ENCODE measurements at regions not wholly inside any gene's neighbourhood (a gene's known extent, or its start where the extent isn't known, plus 50 kb on each side); places are given as distances from the start of the nearest gene placed in this dataset.
A peak's percentile ranks its signal among the peaks of the same experiment; 100 is the strongest.

GRCh38 chr13:47719164-47719563 lies 281.9 kb downstream of the SUCLA2 start:
- no peak for TF ChIP-seq CTCF (IDR thresholded peaks at IDR 0.05; ENCODE audit: low read depth, low read length, missing control alignments)
- no peak for DNase-seq
- no peaks in the 10 kb centered on the region for H3K27me3 ChIP-seq (replicated peaks)
- in situ Hi-C loops (cut with HindIII; ENCODE audit: low pct_ligation_motif_present, low sequenced_read_pairs), result no loop called here
- no peak overlapping the region for H3K4me3 ChIP-seq (ENCODE audit: low read depth, low read length)
- no peaks in the 10 kb centered on the region for H3K36me3 ChIP-seq (replicated peaks)
- no peak overlapping the region for H3K27ac ChIP-seq

- H3K4me3 ChIP-seq (ENCODE audit: low read depth, low read length), result no peak overlapping the region
- no peak for DNase-seq
- in situ Hi-C loops (cut with HindIII; ENCODE audit: low pct_ligation_motif_present, low sequenced_read_pairs), result no loop called here
- H3K36me3 ChIP-seq (replicated peaks), result no peaks in the 10 kb centered on the region
- no peaks in the 10 kb centered on the region for H3K27me3 ChIP-seq (replicated peaks)
- no peak for TF ChIP-seq CTCF (IDR thresholded peaks at IDR 0.05; ENCODE audit: low read depth, low read length, missing control alignments)
- no peak overlapping the region for H3K27ac ChIP-seq
Measured at GRCh38 chr13:47718556-47718955, 282.5 kb downstream of the SUCLA2 start.

GRCh38 chr13:47708386-47708785 lies 292.7 kb downstream of the SUCLA2 start:
- in situ Hi-C loops (cut with HindIII; ENCODE audit: low pct_ligation_motif_present, low sequenced_read_pairs), result no loop called here
- H3K27ac ChIP-seq, result no peak overlapping the region
- H3K27me3 ChIP-seq (replicated peaks), result no peaks in the 10 kb centered on the region
- DNase-seq, result peak; percentile 55
- no peak overlapping the region for H3K4me3 ChIP-seq (ENCODE audit: low read depth, low read length)
- no peak for TF ChIP-seq CTCF (IDR thresholded peaks at IDR 0.05; ENCODE audit: low read depth, low read length, missing control alignments)
- H3K36me3 ChIP-seq (replicated peaks), result no peaks in the 10 kb centered on the region

GRCh38 chr13:47707414-47707813 lies 293.7 kb downstream of the SUCLA2 start:
- H3K36me3 ChIP-seq (replicated peaks), result no peaks in the 10 kb centered on the region
- H3K27ac ChIP-seq, result no peak overlapping the region
- DNase-seq, result no peak
- in situ Hi-C loops (cut with HindIII; ENCODE audit: low pct_ligation_motif_present, low sequenced_read_pairs), result no loop called here
- no peaks in the 10 kb centered on the region for H3K27me3 ChIP-seq (replicated peaks)
- H3K4me3 ChIP-seq (ENCODE audit: low read depth, low read length), result no peak overlapping the region
- TF ChIP-seq CTCF (IDR thresholded peaks at IDR 0.05; ENCODE audit: low read depth, low read length, missing control alignments), result no peak

GRCh38 chr13:47705185-47705584 lies 295.9 kb downstream of the SUCLA2 start:
- H3K27me3 ChIP-seq (replicated peaks), result no peaks in the 10 kb centered on the region
- no peak overlapping the region for H3K4me3 ChIP-seq (ENCODE audit: low read depth, low read length)
- no peak for DNase-seq
- TF ChIP-seq CTCF (IDR thresholded peaks at IDR 0.05; ENCODE audit: low read depth, low read length, missing control alignments), result no peak
- no peaks in the 10 kb centered on the region for H3K36me3 ChIP-seq (replicated peaks)
- in situ Hi-C loops (cut with HindIII; ENCODE audit: low pct_ligation_motif_present, low sequenced_read_pairs), result no loop called here
- H3K27ac ChIP-seq, result no peak overlapping the region

GRCh38 chr13:47696674-47697073 lies 304.4 kb downstream of the SUCLA2 start:
- no peak for TF ChIP-seq CTCF (IDR thresholded peaks at IDR 0.05; ENCODE audit: low read depth, low read length, missing control alignments)
- in situ Hi-C loops (cut with HindIII; ENCODE audit: low pct_ligation_motif_present, low sequenced_read_pairs), result no loop called here
- no peak overlapping the region for H3K27ac ChIP-seq

More at GRCh38 chr13:47696674-47697073, 304.4 kb downstream of the SUCLA2 start:
- Histone ChIP-seq H3K36me3 (replicated peaks) (no peaks in the 10 kb centered on the region), H3K4me3 (ENCODE audit: low read depth, low read length) (no peak overlapping the region), H3K27me3 (replicated peaks) (no peaks in the 10 kb centered on the region)
- no peak for DNase-seq
